HG02938 (cell line): ENCODE measurements at regions not wholly inside any gene's neighbourhood (a gene's known extent, or its start where the extent isn't known, plus 50 kb on each side); places are given as distances from the start of the nearest gene placed in this dataset.
"Not testable (repeated sequence)": the region's sequence is repeated elsewhere in the genome, so short reads cannot be mapped to it uniquely, and the experiment has no call there.

Source experiments
- ATAC-seq: cut with Tn5 transposase; IDR thresholded peaks from one replicate; pipeline ENCODE4 v1.9.1; 2021; ENCODE audit warnings: mild to moderate bottlenecking, moderate library complexity; ENCODE audit not compliant: unreplicated experiment

GRCh38 chr2:156915332-156915731 lies 342.2 kb upstream of the GALNT5 start:
- ATAC-seq, result no peak

DNA sequence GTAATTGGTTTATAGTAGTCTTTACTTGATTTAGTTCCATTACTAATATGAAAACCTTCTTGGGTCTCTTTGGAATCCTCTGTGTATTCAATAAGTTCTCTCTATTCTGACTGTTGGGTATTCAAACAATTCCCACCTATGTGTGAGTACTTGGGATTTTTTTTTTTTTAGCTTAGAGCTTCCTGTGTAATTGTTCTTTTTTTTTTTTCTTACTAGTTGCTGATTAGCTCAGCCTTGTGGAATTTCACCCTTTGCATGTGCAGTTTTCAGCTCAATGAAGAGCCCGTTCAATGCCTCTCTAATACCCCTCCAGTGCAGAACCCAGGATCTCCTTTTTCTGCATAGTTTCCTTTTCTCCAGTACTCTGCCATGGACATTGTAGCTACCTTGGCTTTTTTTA lies 339.1 kb upstream of the GALNT5 start:
- ATAC-seq, result no peak

DNA sequence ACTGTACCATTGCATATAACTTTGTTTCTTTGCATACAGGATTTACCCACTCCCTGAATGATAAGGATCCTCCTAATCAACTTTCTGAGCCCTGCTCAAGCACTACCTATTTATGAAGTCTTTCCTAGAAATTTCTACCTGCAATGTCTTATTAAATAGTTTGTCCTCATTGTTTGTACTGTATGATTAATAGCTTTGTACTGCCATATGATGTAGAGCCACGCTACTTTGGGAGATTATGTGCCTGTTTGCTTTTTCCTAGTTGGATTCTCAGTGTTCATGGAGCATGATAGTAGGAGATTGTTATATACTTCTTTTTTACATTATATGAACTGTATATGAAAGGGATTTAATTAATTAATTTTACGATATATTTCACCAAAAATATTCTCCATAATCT lies 327.1 kb upstream of the GALNT5 start:
- ATAC-seq, result no peak

- ATAC-seq, result no peak
These were observed 323.8 kb upstream of the GALNT5 start for GRCh38 chr2:156933645-156934225.

GRCh38 chr2:156935616-156936015 lies 321.9 kb upstream of the GALNT5 start:
- ATAC-seq, result no peak

DNA sequence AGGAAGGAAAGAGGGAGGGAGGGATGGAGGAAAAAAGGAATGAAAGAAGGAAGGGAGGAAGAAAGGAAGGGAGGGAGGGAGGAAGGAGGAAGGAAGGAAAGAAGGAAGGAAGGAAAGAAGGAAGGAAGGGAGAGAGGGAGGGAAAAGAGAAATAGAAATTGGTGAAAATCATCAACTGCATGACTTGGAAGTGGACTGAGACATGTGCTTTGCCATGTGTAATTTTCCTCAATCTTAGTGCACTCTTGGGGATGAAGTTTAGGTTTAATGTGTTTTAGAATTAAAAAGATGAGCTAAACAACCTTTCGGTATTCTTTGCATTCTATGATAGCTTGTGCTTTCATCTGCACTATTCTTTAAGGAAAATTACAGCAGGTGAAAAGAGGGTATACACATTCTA lies 320.1 kb upstream of the GALNT5 start:
- no peak for ATAC-seq

GRCh38 chr2:156944871-156945270 lies 312.6 kb upstream of the GALNT5 start:
- ATAC-seq, result no peak

DNA sequence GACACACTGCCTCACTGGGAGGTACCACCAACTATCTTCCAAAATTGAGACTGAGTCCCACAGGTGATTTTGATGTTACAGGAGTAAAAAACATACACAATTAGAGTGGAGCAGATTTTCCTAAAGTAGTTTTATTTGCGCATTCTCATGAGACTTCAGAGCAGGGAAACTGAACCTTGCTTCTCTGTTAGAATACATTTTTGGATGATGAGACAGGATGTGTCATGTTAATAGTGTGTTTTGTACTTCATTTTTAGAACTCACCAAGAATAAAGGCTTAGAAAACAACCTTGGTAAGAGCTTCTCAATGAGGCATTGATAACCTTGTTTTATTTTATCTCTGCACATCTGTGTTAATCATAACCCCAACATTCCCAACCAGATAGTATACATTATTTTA lies 310.2 kb upstream of the GALNT5 start:
- ATAC-seq, result no peak

- no peak for ATAC-seq
These were observed 301.8 kb upstream of the GALNT5 start for GRCh38 chr2:156955701-156956100.

DNA sequence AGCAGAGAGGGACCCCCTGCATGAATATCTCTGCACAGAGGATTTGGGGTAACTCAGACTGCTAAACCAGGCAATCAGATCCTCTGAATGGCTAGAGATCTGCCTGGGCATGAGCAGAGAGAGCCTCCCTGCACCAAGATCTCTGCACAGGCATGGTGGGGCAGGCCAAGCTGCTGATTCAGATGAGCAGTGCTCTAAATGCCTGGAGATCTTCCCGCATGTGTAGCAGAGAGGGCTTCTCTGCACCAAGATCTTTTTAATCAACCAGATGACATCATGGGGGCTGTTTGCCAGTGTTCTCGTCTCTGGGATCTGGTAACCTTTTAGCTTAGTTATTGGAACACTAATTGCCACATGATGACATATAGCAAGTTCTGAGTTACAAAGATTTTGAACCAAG lies 301.3 kb upstream of the GALNT5 start:
- no peak for ATAC-seq

DNA sequence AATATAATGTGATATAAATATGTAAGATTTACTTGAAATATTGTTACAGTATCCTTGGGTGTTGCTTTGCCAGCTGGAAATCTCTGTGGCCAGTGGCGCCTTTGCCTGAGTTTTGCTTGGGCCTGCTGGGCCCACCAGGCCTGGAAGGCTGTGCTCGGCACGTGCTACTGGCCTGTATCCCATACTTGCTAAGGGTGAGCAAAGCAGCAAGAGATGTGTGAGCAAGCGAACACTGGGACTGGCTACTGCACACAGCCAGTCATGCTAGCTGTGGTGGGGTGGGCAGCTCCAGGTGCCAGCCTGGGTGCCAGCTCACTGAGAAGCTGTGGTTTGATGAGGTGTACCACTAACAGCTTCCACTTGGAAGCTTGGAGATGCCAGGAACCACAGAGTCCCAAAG lies 299.1 kb upstream of the GALNT5 start:
- no peak for ATAC-seq

DNA sequence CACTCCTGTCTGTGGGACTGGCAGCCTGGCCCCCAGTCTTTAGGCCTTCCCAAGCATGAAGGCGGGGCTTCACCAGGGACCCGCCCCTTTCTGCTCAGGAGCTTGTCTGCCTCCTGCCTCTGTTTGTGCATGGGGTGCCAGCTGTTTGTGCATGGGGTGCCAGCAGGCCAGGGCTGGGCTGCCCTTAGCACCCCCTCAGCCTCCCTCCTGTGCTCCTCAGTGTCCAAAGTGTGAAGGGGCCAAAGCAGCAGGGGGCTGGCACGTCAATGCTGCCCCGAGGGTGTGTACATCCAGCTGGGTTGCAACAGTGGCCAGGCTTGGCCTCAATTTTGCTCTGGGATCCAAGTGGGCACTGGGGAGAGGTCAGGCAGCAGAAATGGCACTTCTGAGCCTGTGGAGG lies 298.0 kb upstream of the GALNT5 start:
- no peak for ATAC-seq

DNA sequence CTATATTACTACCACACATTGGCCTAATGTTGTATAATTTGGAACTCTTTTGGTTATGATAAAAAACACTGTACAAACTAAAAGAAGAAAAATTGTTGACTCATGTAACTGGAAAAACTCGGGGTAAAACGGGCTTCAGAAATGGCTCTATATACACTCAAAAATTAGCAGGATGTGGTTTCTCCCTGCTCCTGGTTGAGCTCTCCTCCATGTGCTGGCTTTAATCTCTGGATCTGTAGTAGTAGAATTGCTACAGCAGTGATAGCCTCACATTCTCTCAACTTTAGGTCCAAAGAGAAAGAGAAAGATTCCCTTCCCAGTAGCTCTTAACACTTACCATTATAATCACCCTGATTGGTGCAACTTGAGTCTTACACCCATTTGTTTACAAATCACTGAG lies 274.9 kb upstream of the GALNT5 start:
- ATAC-seq, result no peak

DNA sequence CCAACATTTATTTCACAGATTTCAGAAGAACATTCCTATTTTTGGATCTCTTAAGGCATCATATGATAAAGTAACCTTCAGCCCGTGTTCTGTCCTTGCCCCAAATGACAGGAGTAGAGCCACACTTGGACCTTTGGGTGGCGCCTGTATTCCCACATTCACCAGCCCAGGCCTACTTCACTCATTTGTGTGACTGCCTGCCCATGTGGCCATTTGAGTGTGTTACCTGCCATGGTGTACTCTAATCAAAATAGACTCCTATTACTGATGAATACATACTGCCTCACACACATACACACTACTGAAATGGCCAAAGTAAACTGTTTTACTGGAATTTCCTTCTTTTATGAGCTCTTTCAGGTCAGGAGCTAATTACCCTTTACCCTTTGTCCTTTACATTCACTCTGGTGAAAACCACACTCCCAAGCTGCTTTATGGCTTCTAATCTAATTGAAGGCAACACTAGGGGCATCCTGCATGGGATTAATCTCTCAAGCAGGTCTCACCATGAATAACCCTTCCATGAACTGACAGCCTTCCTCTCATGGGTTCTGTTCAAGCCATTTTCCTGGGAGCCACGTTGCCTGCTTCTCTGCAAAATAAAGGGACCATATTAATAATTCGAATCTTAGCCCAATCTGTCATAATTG lies 271.0 kb upstream of the GALNT5 start:
- no peak for ATAC-seq

DNA sequence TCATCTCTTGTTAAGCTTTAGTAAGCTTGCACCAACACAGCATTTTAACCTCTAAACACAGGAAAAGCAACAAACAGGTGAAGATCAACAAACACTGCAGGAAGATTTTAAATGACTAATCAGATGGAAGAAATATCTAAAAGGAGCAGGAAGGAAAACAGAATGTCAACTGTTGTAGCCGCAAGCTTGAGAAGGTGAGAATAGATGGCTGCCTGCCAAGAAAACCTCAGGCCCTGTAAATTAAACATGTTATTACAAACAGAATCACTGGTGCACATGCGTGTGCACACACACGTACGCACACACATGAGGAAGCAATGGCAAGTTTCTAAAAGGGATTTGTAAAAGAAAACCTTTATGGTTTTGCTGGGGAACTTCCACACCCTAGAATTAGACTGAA lies 257.8 kb upstream of the GALNT5 start:
- no peak for ATAC-seq

GRCh38 chr2:157004789-157005188 lies 252.7 kb upstream of the GALNT5 start:
- no peak for ATAC-seq

DNA sequence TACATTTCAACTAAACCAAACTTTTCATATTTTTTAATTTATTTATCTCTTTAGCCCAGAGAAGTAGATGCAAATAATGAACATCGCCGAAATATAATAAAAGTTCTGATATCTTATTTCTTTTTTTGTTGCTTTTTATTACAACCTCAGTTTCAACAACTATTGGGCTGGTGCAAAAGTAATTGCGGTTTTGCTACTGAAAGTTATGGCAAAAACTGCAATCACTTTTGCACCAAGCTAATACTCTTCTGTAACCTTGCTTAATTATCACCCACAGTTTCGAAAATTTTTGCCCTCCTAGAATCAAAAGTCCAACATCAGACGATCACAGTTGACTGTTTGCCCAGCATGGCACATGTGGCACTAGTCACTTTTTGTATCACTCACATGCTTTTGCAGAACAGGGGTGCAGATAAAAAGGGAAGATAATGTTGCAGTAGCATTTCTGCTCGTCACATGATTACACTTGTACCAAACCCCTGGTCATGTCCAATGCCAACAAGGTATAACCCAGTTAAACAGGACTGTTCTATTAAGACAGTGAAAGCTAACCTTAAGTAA lies 242.4 kb upstream of the GALNT5 start:
- ATAC-seq, result no peak

DNA sequence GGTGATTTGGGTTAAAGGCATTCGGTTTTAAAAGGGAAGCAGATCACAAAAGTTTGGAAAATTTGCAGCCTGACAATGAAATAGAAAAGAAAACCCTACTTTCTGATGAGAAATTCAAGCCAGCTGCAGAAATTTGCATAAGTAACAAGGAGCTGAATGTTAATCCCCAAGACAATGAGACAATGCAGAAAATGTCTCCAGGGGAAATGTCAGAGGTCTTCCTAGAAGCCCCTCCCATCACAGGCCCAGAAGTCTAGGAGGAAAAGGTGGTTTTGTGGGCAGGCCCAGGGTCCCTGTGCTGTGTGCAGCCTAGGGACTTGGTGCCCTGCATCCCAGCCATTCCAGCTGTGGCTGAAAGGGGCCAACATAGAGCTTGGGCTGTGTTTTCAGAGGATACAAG lies 234.2 kb upstream of the GALNT5 start:
- not testable (repeated sequence) for ATAC-seq

DNA sequence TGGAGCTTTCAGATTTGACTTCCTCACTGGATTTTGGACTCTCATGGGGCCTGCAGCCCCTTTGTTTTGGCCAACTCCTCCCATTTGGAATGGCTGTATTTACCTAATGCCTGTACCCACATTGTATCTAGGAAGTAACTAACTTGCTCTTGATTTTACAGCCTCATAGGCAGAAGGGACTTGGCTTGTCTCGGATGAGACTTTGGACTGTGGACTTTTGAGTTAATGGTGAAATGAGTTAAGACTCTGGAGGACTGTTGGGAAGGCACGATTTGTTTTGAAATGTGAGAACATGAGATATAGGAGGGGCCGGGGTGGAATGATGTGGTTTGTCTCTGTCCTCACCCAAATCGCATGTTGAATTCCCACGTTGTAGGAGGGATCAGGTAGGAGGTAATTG lies 233.4 kb upstream of the GALNT5 start:
- no peak for ATAC-seq

- no peak for ATAC-seq
These were observed 225.5 kb upstream of the GALNT5 start for GRCh38 chr2:157032017-157032416.

DNA sequence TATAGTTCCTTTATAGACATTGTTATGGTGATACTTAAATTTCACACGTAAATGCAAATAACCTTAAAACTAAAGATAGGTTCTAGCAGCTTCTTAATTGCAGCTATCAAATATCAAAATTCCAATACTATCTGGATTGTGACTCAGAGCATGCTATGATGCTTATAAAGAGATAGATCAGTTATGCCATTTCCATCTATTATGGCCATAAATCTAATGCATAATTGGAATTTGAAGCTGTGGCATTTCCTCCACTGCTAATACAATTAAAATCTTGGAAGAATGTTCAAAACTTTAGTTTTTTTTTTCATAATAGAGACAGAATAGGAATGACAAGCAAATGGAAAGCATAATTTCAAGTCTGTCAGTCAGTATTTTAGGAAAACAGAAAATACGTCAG lies 220.8 kb upstream of the GALNT5 start:
- no peak for ATAC-seq

GRCh38 chr2:157043786-157044185 lies 213.7 kb upstream of the GALNT5 start:
- ATAC-seq, result no peak

DNA sequence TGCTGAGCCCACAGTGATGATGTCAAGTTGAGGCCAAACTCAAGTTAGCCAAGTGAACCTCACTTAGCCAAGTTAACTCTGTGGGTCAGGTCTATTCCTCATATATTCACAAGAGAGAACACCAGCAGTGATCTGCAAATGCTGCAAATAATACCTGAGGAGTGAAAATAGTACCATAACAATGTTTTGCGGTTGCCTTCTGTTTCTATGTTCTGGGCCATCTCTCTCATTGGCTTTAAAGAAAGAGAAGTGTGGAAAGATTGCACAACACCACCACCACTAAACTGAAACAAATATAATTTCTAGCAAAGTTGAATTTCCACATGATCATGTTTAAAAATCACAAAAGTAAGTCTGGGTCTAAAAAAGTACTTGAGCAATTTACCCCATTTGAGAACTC lies 211.1 kb upstream of the GALNT5 start:
- no peak for ATAC-seq
